CD4-positive, alpha-beta T cell (primary cell): ENCODE measurements at regions not wholly inside any gene's neighbourhood (a gene's known extent, or its start where the extent isn't known, plus 50 kb on each side); places are given as distances from the start of the nearest gene placed in this dataset.

ENCODE experiments used
- ATAC-seq: fragments of 200-7000 bp; cut with Tn5 transposase; one replicate; pipeline ENCODE4 v1.10.0; 2022; ENCODE audit warnings: mild to moderate bottlenecking; ENCODE audit not compliant: poor library complexity
- CTCF ChIA-PET: fragments of 350-600 bp; sonication (Branson Sonifier 250); formaldehyde crosslinking; loops from one replicate; lab custom pipeline; 2021; ENCODE audit warnings: antibody characterized with exemption, inconsistent platforms; lab: Charles Lee
- POLR2A ChIA-PET: fragments of 350-600 bp; sonication (Branson Sonifier 250); formaldehyde crosslinking; loops from one replicate; lab custom pipeline; 2021; ENCODE audit warnings: antibody characterized with exemption, inconsistent platforms; lab: Charles Lee
- DNase-seq, 14 experiments: peaks; one replicate each; pipeline ENCODE4 v3.0.0-alpha.2; 2013 to 2020; ENCODE audit warnings: mixed read lengths in 2 of 14
- H3K27ac ChIP-seq, 2 donors: one replicate each; pipeline versions ENCODE4 v1.5.1 to v1.7.0; 2013; ENCODE audit warnings: low read length in 2 of 2, low read depth in 1 of 2, mild to moderate bottlenecking in 1 of 2
- H3K27me3 ChIP-seq, 2 experiments: 1 replicate in 1 of 2; 2 replicates in 1 of 2; pipeline versions ENCODE4 v1.6.1 to v1.7.0; 2013; ENCODE audit warnings: low read length in 2 of 2, control low read depth in 1 of 2, mild to moderate bottlenecking in 1 of 2, moderate library complexity in 1 of 2; ENCODE audit not compliant: insufficient read depth in 2 of 2, control insufficient read depth in 1 of 2
- H3K36me3 ChIP-seq: one replicate; pipeline ENCODE4 v1.6.1; 2013; ENCODE audit warnings: low read length, control low read depth; ENCODE audit not compliant: insufficient read depth
- H3K4me1 ChIP-seq: one replicate; pipeline ENCODE4 v1.6.1; 2013; ENCODE audit warnings: low read length, control low read depth; ENCODE audit not compliant: insufficient read depth
- H3K4me3 ChIP-seq: one replicate; pipeline ENCODE4 v1.5.1; 2013; ENCODE audit warnings: mild to moderate bottlenecking, low read length, moderate library complexity
- H3K9me3 ChIP-seq, 2 experiments: 1 replicate in 1 of 2; 2 replicates in 1 of 2; pipeline versions ENCODE4 v1.6.1 to v1.7.0; 2013; ENCODE audit warnings: low read length in 2 of 2, mild to moderate bottlenecking in 2 of 2, control low read depth in 1 of 2, moderate library complexity in 1 of 2; ENCODE audit not compliant: control insufficient read depth in 1 of 2, insufficient read depth in 1 of 2
- H3K27ac Mint-ChIP-seq: one replicate; pipeline ENCODE4 v1.8.0; 2020; ENCODE audit warnings: mixed read lengths
- H3K27me3 Mint-ChIP-seq: one replicate; pipeline ENCODE4 v1.8.0; 2021; ENCODE audit warnings: mixed read lengths
- H3K36me3 Mint-ChIP-seq: one replicate; pipeline ENCODE4 v1.8.0; 2021; ENCODE audit warnings: low read depth, mixed read lengths
- H3K4me1 Mint-ChIP-seq: one replicate; pipeline ENCODE4 v1.8.0; 2021; ENCODE audit warnings: low read depth, mixed read lengths
- H3K4me3 Mint-ChIP-seq: one replicate; pipeline ENCODE4 v1.8.0; 2020; ENCODE audit warnings: mild to moderate bottlenecking, mixed read lengths
- H3K9me3 Mint-ChIP-seq: one replicate; pipeline ENCODE4 v1.8.0; 2020; ENCODE audit warnings: mixed read lengths
- intact Hi-C, 2 experiments: fragments of 100-400 bp; cut with DNase I in 1 of 2; cut with micrococcal nuclease in 1 of 2; formaldehyde crosslinking; loops; one replicate each; pipeline versions ENCODE4 v1.15.1 to v1.9.0; 2023 to 2025; cut with DNase I, micrococcal nuclease
- TF ChIP-seq, protein P1 (sequence below): fragments of 200-600 bp; IDR thresholded peaks from one replicate; pipeline ENCODE4 v1.8.0; 2022; ENCODE audit warnings: antibody characterized with exemption, mild to moderate bottlenecking

- no peaks in the 10 kb centered on the region for H3K36me3 Mint-ChIP-seq
- peaks cover 4% of the 10 kb centered on the region for H3K4me1 Mint-ChIP-seq
- no peaks in the 10 kb centered on the region for H3K27me3 Mint-ChIP-seq
- ChIA-PET CTCF (no interaction called here), POLR2A (no interaction called here)
- H3K4me3 Mint-ChIP-seq: no peak overlapping the region
- Histone ChIP-seq H3K4me1 (no peaks in the 10 kb centered on the region), H3K27me3 (no peaks in the 10 kb centered on the region), H3K4me3 (no peak overlapping the region), H3K9me3 (peaks cover 0 to 6% of the 10 kb centered on the region in 2 experiments), H3K36me3 (no peaks in the 10 kb centered on the region), H3K27ac (no peak overlapping the region)
- DNase-seq (no peak), ATAC-seq (no peak)
- no peak overlapping the region for H3K27ac Mint-ChIP-seq
- intact Hi-C loops: no loop called here
- H3K9me3 Mint-ChIP-seq: no peaks in the 10 kb centered on the region
- TF ChIP-seq, protein P1, sequence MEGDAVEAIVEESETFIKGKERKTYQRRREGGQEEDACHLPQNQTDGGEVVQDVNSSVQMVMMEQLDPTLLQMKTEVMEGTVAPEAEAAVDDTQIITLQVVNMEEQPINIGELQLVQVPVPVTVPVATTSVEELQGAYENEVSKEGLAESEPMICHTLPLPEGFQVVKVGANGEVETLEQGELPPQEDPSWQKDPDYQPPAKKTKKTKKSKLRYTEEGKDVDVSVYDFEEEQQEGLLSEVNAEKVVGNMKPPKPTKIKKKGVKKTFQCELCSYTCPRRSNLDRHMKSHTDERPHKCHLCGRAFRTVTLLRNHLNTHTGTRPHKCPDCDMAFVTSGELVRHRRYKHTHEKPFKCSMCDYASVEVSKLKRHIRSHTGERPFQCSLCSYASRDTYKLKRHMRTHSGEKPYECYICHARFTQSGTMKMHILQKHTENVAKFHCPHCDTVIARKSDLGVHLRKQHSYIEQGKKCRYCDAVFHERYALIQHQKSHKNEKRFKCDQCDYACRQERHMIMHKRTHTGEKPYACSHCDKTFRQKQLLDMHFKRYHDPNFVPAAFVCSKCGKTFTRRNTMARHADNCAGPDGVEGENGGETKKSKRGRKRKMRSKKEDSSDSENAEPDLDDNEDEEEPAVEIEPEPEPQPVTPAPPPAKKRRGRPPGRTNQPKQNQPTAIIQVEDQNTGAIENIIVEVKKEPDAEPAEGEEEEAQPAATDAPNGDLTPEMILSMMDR: no peak
These were observed 59.6 kb upstream of the ZNF599 start for GRCh38 chr19:34832581-34833112.

- H3K4me1 ChIP-seq: no peaks in the 10 kb centered on the region
- peaks cover 2% of the 10 kb centered on the region for H3K36me3 Mint-ChIP-seq
- ATAC-seq (no peak), DNase-seq (no peak)
- no peak overlapping the region for H3K4me3 ChIP-seq
- no peaks in the 10 kb centered on the region for H3K9me3 Mint-ChIP-seq
- TF ChIP-seq, protein P1: no peak
- CTCF ChIA-PET: no interaction called here
- H3K9me3 ChIP-seq: peaks cover 0 to 6% of the 10 kb centered on the region in 2 experiments
- no peak overlapping the region for H3K27ac ChIP-seq
- no peaks in the 10 kb centered on the region for H3K4me1 Mint-ChIP-seq
- H3K27me3 ChIP-seq: no peaks in the 10 kb centered on the region
- H3K27me3 Mint-ChIP-seq: no peaks in the 10 kb centered on the region
- no peaks in the 10 kb centered on the region for H3K36me3 ChIP-seq
- intact Hi-C loops: no loop called here
- no peak overlapping the region for H3K27ac Mint-ChIP-seq
- POLR2A ChIA-PET: no interaction called here
- no peak overlapping the region for H3K4me3 Mint-ChIP-seq
These were observed 58.7 kb upstream of the ZNF599 start for GRCh38 chr19:34831714-34832113.

DNA sequence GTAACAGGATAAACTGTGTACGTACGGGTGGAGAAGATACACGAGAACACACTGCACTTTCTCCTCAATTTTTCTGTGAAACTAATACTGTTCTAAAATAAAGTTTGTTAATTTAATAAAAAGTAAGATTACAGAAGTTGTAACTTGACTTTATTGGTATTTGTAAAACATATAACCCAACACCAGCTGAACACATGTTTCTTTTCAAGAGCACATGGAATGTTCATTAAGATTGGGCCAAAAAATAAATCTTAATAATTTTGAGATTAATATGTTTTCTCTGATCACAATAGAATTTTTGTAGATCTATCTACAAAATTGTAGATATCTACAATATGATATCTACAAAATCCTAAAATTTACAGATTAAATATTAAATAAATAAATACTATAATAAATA, 55.1 kb upstream of the ZNF599 start:
- H3K36me3 Mint-ChIP-seq: peaks cover 7% of the 10 kb centered on the region
- peaks cover 0 to 6% of the 10 kb centered on the region in 2 experiments for H3K9me3 ChIP-seq
- no peak for ATAC-seq
- CTCF ChIA-PET: no interaction called here
- H3K4me3 Mint-ChIP-seq: no peak overlapping the region
- no peaks in the 10 kb centered on the region for H3K4me1 ChIP-seq
- H3K9me3 Mint-ChIP-seq: peaks cover 2% of the 10 kb centered on the region
- intact Hi-C loops: no loop called here
- POLR2A ChIA-PET: no interaction called here
- H3K4me1 Mint-ChIP-seq: no peaks in the 10 kb centered on the region
- TF ChIP-seq, protein P1: no peak
- H3K36me3 ChIP-seq: no peaks in the 10 kb centered on the region
- no peaks in the 10 kb centered on the region for H3K27me3 ChIP-seq
- H3K27me3 Mint-ChIP-seq: no peaks in the 10 kb centered on the region
- H3K27ac Mint-ChIP-seq: no peak overlapping the region
- H3K27ac ChIP-seq: no peak overlapping the region
- DNase-seq: no peak
- H3K4me3 ChIP-seq: no peak overlapping the region
